WTC11 (cell line): ENCODE measurements at regions not wholly inside any gene's neighbourhood (a gene's known extent, or its start where the extent isn't known, plus 50 kb on each side); places are given as distances from the start of the nearest gene placed in this dataset.

Source experiments
- ATAC-seq: fragments of 200-7000 bp; cut with Tn5 transposase; 2 replicates; pipeline ENCODE4 v1.10.0; 2021; ENCODE audit warnings: mild to moderate bottlenecking, moderate library complexity
- CTCF ChIA-PET: fragments of 300-600 bp; sonication (Branson Sonifier 250); formaldehyde crosslinking; loops from one replicate; lab custom pipeline; 2021; ENCODE audit warnings: antibody characterized with exemption; lab: Charles Lee
- POLR2A ChIA-PET: fragments of 350-600 bp; sonication (Branson Sonifier 250); formaldehyde crosslinking; loops from one replicate; lab custom pipeline; 2021; ENCODE audit warnings: antibody characterized with exemption; lab: Charles Lee
- DNase-seq: peaks from one replicate; pipeline ENCODE4 v3.0.0; 2021; ENCODE audit warnings: low spot score
- H3K27ac Mint-ChIP-seq: 2 replicates; pipeline ENCODE4 v1.8.0; 2021; ENCODE audit warnings: mixed read lengths
- H3K27me3 Mint-ChIP-seq: 2 replicates; pipeline ENCODE4 v1.8.0; 2021; ENCODE audit warnings: low read depth, mild to moderate bottlenecking, moderate library complexity, mixed read lengths
- H3K36me3 Mint-ChIP-seq: 2 replicates; pipeline ENCODE4 v1.8.0; 2021; ENCODE audit warnings: mixed read lengths
- H3K4me1 Mint-ChIP-seq: 2 replicates; pipeline ENCODE4 v1.8.0; 2022; ENCODE audit warnings: mixed read lengths
- H3K4me3 Mint-ChIP-seq: 2 replicates; pipeline ENCODE4 v1.8.0; 2021; ENCODE audit warnings: mild to moderate bottlenecking, moderate library complexity, mixed read lengths
- H3K9me3 Mint-ChIP-seq: 2 replicates; pipeline ENCODE4 v1.8.0; 2021; ENCODE audit warnings: mixed read lengths
- AFF4 ChIP-seq: sonication (generic); formaldehyde crosslinking; IDR thresholded peaks from 2 replicates; pipeline ENCODE4 v1.8.1; 2023; ENCODE audit warnings: mild to moderate bottlenecking, missing genetic modification reagents, borderline replicate concordance
- CREM ChIP-seq: sonication (generic); formaldehyde crosslinking; IDR thresholded peaks from 2 replicates; pipeline ENCODE4 v1.8.1; 2022; ENCODE audit warnings: mild to moderate bottlenecking, missing genetic modification reagents, moderate library complexity
- FOXK1 ChIP-seq: sonication (generic); formaldehyde crosslinking; IDR thresholded peaks from 2 replicates; pipeline ENCODE4 v1.8.0; 2022; ENCODE audit warnings: mild to moderate bottlenecking, moderate library complexity, missing genetic modification reagents
- GABPB1 ChIP-seq: sonication (generic); formaldehyde crosslinking; IDR thresholded peaks from 2 replicates; pipeline ENCODE4 v1.8.1; 2023; ENCODE audit warnings: mild to moderate bottlenecking, missing genetic modification reagents
- IRF1 ChIP-seq: sonication (generic); formaldehyde crosslinking; IDR thresholded peaks from 2 replicates; pipeline ENCODE4 v1.8.0; 2023; ENCODE audit warnings: missing genetic modification reagents
- JUN ChIP-seq: sonication (generic); formaldehyde crosslinking; IDR thresholded peaks from 2 replicates; pipeline ENCODE4 v1.8.0; 2023; ENCODE audit warnings: mild to moderate bottlenecking, missing genetic modification reagents
- MYBL2 ChIP-seq: sonication (generic); formaldehyde crosslinking; IDR thresholded peaks from 2 replicates; pipeline ENCODE4 v1.8.1; 2023; ENCODE audit warnings: mild to moderate bottlenecking, moderate library complexity, missing genetic modification reagents
- NFATC4 ChIP-seq: fragments of 250-450 bp; sonication (Bioruptor Pico); IDR thresholded peaks from 2 replicates; pipeline ENCODE4 v1.9.0; 2021; ENCODE audit warnings: mild to moderate bottlenecking
- NFE2L1 ChIP-seq: sonication (generic); formaldehyde crosslinking; IDR thresholded peaks from 2 replicates; pipeline ENCODE4 v1.8.1; 2023; ENCODE audit warnings: missing genetic modification reagents
- OVOL2 ChIP-seq: fragments of 250-450 bp; sonication (Bioruptor Pico); IDR thresholded peaks from 2 replicates; pipeline ENCODE4 v1.9.0; 2021; ENCODE audit warnings: mild to moderate bottlenecking, borderline replicate concordance
- PRRX2 ChIP-seq: fragments of 250-450 bp; sonication (Bioruptor Pico); IDR thresholded peaks from 2 replicates; pipeline ENCODE4 v1.8.0; 2021; ENCODE audit warnings: mild to moderate bottlenecking
- RORB ChIP-seq: fragments of 250-450 bp; sonication (Bioruptor Pico); IDR thresholded peaks from 2 replicates; pipeline ENCODE4 v1.9.0; 2021; ENCODE audit warnings: mild to moderate bottlenecking
- SMAD3 ChIP-seq: sonication (generic); formaldehyde crosslinking; IDR thresholded peaks from 2 replicates; pipeline ENCODE4 v1.8.0; 2022; ENCODE audit warnings: missing genetic modification reagents, mild to moderate bottlenecking, borderline replicate concordance
- SP1 ChIP-seq: sonication (generic); formaldehyde crosslinking; conservative IDR thresholded peaks from 2 replicates; pipeline ENCODE4 v1.8.1; 2022; ENCODE audit warnings: missing genetic modification reagents
- TEAD1 ChIP-seq: sonication (generic); formaldehyde crosslinking; IDR thresholded peaks from 2 replicates; pipeline ENCODE4 v1.8.0; 2022; ENCODE audit warnings: mild to moderate bottlenecking, missing genetic modification reagents
- TEAD4 ChIP-seq: sonication (generic); formaldehyde crosslinking; IDR thresholded peaks from 2 replicates; pipeline ENCODE4 v1.8.0; 2022; ENCODE audit warnings: mild to moderate bottlenecking, missing genetic modification reagents
- TP53 ChIP-seq: sonication (generic); formaldehyde crosslinking; IDR thresholded peaks from 2 replicates; pipeline ENCODE4 v1.8.1; 2023; ENCODE audit warnings: mild to moderate bottlenecking, missing genetic modification reagents
- USF1 ChIP-seq: sonication (generic); formaldehyde crosslinking; IDR thresholded peaks from 2 replicates; pipeline ENCODE4 v1.8.0; 2022; ENCODE audit warnings: mild to moderate bottlenecking, missing genetic modification reagents
- ZNF671 ChIP-seq: fragments of 250-450 bp; sonication (Bioruptor Pico); IDR thresholded peaks from 2 replicates; pipeline ENCODE4 v1.8.0; 2021; ENCODE audit warnings: mild to moderate bottlenecking
- TF ChIP-seq, protein P1 (sequence below): sonication (generic); formaldehyde crosslinking; IDR thresholded peaks from 2 replicates; pipeline ENCODE4 v1.8.0; 2022; ENCODE audit warnings: mild to moderate bottlenecking, missing genetic modification reagents
- TF ChIP-seq, protein P2 (sequence below): sonication (generic); formaldehyde crosslinking; IDR thresholded peaks from 2 replicates; pipeline ENCODE4 v1.8.0; 2023; ENCODE audit warnings: mild to moderate bottlenecking, missing genetic modification reagents
- TF ChIP-seq, protein P3 (sequence below): fragments of 250-450 bp; sonication (Bioruptor Pico); IDR thresholded peaks from 2 replicates; pipeline ENCODE4 v1.8.0; 2021; ENCODE audit warnings: mild to moderate bottlenecking
- TF ChIP-seq, protein P4 (sequence below): sonication (generic); formaldehyde crosslinking; IDR thresholded peaks from 2 replicates; pipeline ENCODE4 v1.8.1; 2022; ENCODE audit warnings: mild to moderate bottlenecking, missing genetic modification reagents, moderate library complexity, borderline replicate concordance

GRCh38 chr15:58282060-58282708, 144.0 kb downstream of the AQP9 start (continued):
- TF ChIP-seq NFATC4 (CRISPR knock-in tag) (no peak), MYBL2 (CRISPR knock-in tag) (no peak), OVOL2 (CRISPR knock-in tag) (no peak), SMAD3 (CRISPR knock-in tag) (no peak), GABPB1 (no peak), TEAD4 (CRISPR knock-in tag) (no peak), USF1 (CRISPR knock-in tag) (no peak), NFE2L1 (no peak), ZNF671 (CRISPR knock-in tag) (no peak)
- TF ChIP-seq, all 79 proteins: peak for 0

DNA sequence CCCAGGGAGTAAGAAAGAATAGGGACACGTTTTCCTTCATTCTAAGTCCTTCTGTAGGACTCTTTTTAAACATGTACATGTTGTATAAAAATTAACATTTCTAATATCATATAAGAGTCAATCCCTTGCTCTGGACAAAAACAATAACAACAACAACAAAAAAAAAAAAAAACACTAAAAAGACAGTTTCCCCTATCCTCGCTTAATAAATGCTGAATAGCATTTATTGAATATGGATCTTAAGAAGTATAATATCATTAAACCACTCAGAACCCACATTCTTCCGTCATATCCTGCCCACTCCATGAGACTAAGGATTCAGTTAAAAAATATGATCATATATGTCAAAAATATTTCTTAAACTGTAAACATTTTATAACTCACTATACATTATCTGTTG, 145.1 kb downstream of the AQP9 start:
- H3K27ac Mint-ChIP-seq: no peak overlapping the region
- 0 out of 2 replicates have a peak, but pooled peaks cover 2% of the 10 kb centered on the region for H3K9me3 Mint-ChIP-seq
- peaks cover 13% of the 10 kb centered on the region for H3K4me1 Mint-ChIP-seq
- no peak for TF ChIP-seq FOXK1 (CRISPR knock-in tag)
- TF ChIP-seq, protein P1, sequence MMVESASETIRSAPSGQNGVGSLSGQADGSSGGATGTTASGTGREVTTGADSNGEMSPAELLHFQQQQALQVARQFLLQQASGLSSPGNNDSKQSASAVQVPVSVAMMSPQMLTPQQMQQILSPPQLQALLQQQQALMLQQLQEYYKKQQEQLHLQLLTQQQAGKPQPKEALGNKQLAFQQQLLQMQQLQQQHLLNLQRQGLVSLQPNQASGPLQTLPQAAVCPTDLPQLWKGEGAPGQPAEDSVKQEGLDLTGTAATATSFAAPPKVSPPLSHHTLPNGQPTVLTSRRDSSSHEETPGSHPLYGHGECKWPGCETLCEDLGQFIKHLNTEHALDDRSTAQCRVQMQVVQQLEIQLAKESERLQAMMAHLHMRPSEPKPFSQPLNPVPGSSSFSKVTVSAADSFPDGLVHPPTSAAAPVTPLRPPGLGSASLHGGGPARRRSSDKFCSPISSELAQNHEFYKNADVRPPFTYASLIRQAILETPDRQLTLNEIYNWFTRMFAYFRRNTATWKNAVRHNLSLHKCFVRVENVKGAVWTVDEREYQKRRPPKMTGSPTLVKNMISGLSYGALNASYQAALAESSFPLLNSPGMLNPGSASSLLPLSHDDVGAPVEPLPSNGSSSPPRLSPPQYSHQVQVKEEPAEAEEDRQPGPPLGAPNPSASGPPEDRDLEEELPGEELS (CRISPR knock-in tag): no peak
- no peak for TF ChIP-seq TP53
- TF ChIP-seq, protein P2, sequence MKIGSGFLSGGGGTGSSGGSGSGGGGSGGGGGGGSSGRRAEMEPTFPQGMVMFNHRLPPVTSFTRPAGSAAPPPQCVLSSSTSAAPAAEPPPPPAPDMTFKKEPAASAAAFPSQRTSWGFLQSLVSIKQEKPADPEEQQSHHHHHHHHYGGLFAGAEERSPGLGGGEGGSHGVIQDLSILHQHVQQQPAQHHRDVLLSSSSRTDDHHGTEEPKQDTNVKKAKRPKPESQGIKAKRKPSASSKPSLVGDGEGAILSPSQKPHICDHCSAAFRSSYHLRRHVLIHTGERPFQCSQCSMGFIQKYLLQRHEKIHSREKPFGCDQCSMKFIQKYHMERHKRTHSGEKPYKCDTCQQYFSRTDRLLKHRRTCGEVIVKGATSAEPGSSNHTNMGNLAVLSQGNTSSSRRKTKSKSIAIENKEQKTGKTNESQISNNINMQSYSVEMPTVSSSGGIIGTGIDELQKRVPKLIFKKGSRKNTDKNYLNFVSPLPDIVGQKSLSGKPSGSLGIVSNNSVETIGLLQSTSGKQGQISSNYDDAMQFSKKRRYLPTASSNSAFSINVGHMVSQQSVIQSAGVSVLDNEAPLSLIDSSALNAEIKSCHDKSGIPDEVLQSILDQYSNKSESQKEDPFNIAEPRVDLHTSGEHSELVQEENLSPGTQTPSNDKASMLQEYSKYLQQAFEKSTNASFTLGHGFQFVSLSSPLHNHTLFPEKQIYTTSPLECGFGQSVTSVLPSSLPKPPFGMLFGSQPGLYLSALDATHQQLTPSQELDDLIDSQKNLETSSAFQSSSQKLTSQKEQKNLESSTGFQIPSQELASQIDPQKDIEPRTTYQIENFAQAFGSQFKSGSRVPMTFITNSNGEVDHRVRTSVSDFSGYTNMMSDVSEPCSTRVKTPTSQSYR (CRISPR knock-in tag): no peak
- no peak for TF ChIP-seq PRRX2
- TF ChIP-seq SMAD3 (CRISPR knock-in tag): no peak
- no peak for TF ChIP-seq TEAD1 (CRISPR knock-in tag)
- no peak for TF ChIP-seq IRF1 (CRISPR knock-in tag)
- H3K27me3 Mint-ChIP-seq: no peaks in the 10 kb centered on the region
- H3K4me3 Mint-ChIP-seq: no peak overlapping the region
- DNase-seq (no peak), ATAC-seq (no peak)
- ChIA-PET CTCF (no interaction called here), POLR2A (no interaction called here)
- H3K36me3 Mint-ChIP-seq: no peaks in the 10 kb centered on the region

- no peak for DNase-seq
- Mint-ChIP-seq H3K27ac (no peak overlapping the region), H3K4me3 (no peak overlapping the region), H3K9me3 (0 out of 2 replicates have a peak, but pooled peaks cover 3% of the 10 kb centered on the region), H3K27me3 (no peaks in the 10 kb centered on the region), H3K4me1 (peaks cover 8% of the 10 kb centered on the region), H3K36me3 (no peaks in the 10 kb centered on the region)
- CTCF ChIA-PET: interaction anchor here (1.4 kb wide), 1 partner anchor 15 kb away, joined by 5 read pairs; no protein-coding TSS in a partner anchor
- POLR2A ChIA-PET: no interaction called here
- ATAC-seq: no peak
- TF ChIP-seq AFF4 (CRISPR knock-in tag): no peak
- TF ChIP-seq, protein P3, sequence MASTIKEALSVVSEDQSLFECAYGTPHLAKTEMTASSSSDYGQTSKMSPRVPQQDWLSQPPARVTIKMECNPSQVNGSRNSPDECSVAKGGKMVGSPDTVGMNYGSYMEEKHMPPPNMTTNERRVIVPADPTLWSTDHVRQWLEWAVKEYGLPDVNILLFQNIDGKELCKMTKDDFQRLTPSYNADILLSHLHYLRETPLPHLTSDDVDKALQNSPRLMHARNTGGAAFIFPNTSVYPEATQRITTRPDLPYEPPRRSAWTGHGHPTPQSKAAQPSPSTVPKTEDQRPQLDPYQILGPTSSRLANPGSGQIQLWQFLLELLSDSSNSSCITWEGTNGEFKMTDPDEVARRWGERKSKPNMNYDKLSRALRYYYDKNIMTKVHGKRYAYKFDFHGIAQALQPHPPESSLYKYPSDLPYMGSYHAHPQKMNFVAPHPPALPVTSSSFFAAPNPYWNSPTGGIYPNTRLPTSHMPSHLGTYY (CRISPR knock-in tag): no peak
- TF ChIP-seq SP1 (CRISPR knock-in tag): no peak
- TF ChIP-seq RORB: no peak
- TF ChIP-seq CREM (CRISPR knock-in tag): no peak
- TF ChIP-seq, protein P4, sequence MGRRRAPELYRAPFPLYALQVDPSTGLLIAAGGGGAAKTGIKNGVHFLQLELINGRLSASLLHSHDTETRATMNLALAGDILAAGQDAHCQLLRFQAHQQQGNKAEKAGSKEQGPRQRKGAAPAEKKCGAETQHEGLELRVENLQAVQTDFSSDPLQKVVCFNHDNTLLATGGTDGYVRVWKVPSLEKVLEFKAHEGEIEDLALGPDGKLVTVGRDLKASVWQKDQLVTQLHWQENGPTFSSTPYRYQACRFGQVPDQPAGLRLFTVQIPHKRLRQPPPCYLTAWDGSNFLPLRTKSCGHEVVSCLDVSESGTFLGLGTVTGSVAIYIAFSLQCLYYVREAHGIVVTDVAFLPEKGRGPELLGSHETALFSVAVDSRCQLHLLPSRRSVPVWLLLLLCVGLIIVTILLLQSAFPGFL: no peak
- TF ChIP-seq JUN: no peak
Measured at GRCh38 chr15:58284293-58284692, 146.1 kb downstream of the AQP9 start.
